ENCODE measurements at regions not wholly inside any gene's neighbourhood (a gene's known extent, or its start where the extent isn't known, plus 50 kb on each side); places are given as distances from the start of the nearest gene placed in this dataset.

DNA sequence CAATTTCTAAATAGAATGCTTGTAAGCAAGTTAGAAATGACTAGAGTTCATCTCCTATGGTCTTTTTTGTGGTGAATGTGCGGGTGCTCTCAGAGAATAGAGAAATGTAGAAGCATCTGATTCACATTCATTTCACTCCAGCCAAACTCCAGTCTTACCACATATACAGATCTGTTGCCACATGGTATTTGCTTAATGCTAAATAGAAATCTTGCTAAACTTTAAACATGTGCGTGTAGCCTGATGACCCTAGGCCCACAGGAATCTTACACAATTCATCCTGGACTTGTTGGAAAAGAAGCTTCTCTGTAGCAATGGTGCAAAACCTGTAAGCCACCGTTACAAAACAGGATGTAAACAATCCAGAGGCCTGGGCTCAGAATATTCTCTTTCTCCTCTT lies 135.2 kb downstream of the PCSK1 start:
- H3K27me3 Mint-ChIP-seq (ENCODE audit: low read depth in 3 of 3): no peaks in the 10 kb centered on the region
- H3K27ac Mint-ChIP-seq: peak overlapping the region; percentile 85 to 94 (median 91)
- DNase-seq: peak; percentile 77 to 94 (median 93)
- Histone ChIP-seq H3K27ac (ENCODE audit: low read depth in 1 of 2, low read length in 2 of 2) (peak overlapping the region in 1 of 2 donors; percentile 76), H3K79me2 (ENCODE audit: insufficient read depth, low read length) (no peaks in the 10 kb centered on the region), H2AFZ (ENCODE audit: insufficient read depth, low read depth, low read length, poor library complexity, severe bottlenecking) (no peak overlapping the region), H3K9me3 (replicated peaks in 1 of 2; ENCODE audit: control insufficient read depth in 1 of 2, insufficient read depth in 1 of 2, low read length in 2 of 2) (peaks cover 6 to 7% of the 10 kb centered on the region in 2 donors), H3K4me3 (replicated peaks in 1 of 3; ENCODE audit: low read depth in 2 of 3, low read length in 3 of 3) (no peak overlapping the region), H3K36me3 (replicated peaks in 1 of 2; ENCODE audit: control insufficient read depth in 1 of 2, insufficient read depth in 2 of 2, low read length in 2 of 2) (no peaks in the 10 kb centered on the region), H3K27me3 (ENCODE audit: control insufficient read depth in 2 of 2, insufficient read depth in 2 of 2, low read length in 2 of 2) (no peaks in the 10 kb centered on the region), H3K9ac (ENCODE audit: insufficient read depth, low read length, poor library complexity, severe bottlenecking) (no peak overlapping the region), H3K4me2 (replicated peaks; ENCODE audit: extremely low read depth, low read length, poor library complexity, severe bottlenecking) (peak overlapping the region; percentile 17), H4K20me1 (ENCODE audit: insufficient read depth, low read length) (no peaks in the 10 kb centered on the region), H3K4me1 (ENCODE audit: control insufficient read depth in 1 of 2, insufficient read depth in 2 of 2, low read length in 2 of 2) (peaks cover 42 to 53% of the 10 kb centered on the region in 2 donors)
- intact Hi-C loops (cut with micrococcal nuclease): no loop called here
- H3K4me3 Mint-ChIP-seq: no peak overlapping the region
- H3K36me3 Mint-ChIP-seq: no peaks in the 10 kb centered on the region
- peaks cover 52% of the 10 kb centered on the region for H3K4me1 Mint-ChIP-seq
- peaks cover under 1 to 11% (median 7%) of the 10 kb centered on the region in 7 donors for H3K9me3 Mint-ChIP-seq
- TF ChIP-seq, protein P1, sequence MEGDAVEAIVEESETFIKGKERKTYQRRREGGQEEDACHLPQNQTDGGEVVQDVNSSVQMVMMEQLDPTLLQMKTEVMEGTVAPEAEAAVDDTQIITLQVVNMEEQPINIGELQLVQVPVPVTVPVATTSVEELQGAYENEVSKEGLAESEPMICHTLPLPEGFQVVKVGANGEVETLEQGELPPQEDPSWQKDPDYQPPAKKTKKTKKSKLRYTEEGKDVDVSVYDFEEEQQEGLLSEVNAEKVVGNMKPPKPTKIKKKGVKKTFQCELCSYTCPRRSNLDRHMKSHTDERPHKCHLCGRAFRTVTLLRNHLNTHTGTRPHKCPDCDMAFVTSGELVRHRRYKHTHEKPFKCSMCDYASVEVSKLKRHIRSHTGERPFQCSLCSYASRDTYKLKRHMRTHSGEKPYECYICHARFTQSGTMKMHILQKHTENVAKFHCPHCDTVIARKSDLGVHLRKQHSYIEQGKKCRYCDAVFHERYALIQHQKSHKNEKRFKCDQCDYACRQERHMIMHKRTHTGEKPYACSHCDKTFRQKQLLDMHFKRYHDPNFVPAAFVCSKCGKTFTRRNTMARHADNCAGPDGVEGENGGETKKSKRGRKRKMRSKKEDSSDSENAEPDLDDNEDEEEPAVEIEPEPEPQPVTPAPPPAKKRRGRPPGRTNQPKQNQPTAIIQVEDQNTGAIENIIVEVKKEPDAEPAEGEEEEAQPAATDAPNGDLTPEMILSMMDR (IDR thresholded peaks at IDR 0.05): no peak
- WGBS (ENCODE audit: insufficient coverage): 0% methylated on average over 1 of the region's 3 CpGs

DNA sequence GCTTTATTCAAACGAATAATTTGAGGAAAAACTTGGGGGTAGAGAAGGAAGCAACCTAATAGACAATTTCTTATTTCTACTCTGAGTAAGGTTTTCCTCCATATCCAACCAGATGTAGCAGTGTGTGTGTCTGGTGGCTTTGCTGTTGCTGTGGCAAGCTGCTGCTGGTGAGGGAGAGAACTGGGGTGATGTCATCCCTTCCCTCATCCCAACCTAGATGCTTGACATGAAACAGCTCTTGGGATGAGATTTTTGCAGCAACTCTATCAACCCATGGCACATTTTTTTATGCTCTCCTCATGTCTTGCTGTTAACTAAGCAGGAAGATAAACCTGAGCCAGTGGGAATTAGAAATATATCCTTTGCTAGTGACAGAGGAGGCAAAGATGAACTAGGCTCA lies 135.8 kb downstream of the PCSK1 start:
- H3K36me3 ChIP-seq (replicated peaks in 1 of 2; ENCODE audit: control insufficient read depth in 1 of 2, insufficient read depth in 2 of 2, low read length in 2 of 2): no peaks in the 10 kb centered on the region
- no peak overlapping the region for H3K4me2 ChIP-seq (replicated peaks; ENCODE audit: extremely low read depth, low read length, poor library complexity, severe bottlenecking)
- no peak overlapping the region for H3K4me3 ChIP-seq (replicated peaks in 1 of 3; ENCODE audit: low read depth in 2 of 3, low read length in 3 of 3)
- H4K20me1 ChIP-seq (ENCODE audit: insufficient read depth, low read length): no peaks in the 10 kb centered on the region
- Mint-ChIP-seq H3K4me3 (no peak overlapping the region), H3K36me3 (no peaks in the 10 kb centered on the region), H3K9me3 (peaks cover 0 to 6% (median 4%) of the 10 kb centered on the region in 7 donors), H3K4me1 (peaks cover 47% of the 10 kb centered on the region), H3K27me3 (ENCODE audit: low read depth in 3 of 3) (no peaks in the 10 kb centered on the region), H3K27ac (peak overlapping the region; percentile 85 to 93 (median 90))
- TF ChIP-seq, protein P1 (IDR thresholded peaks at IDR 0.05): no peak
- peak overlapping the region; percentile 74 to 76 for H3K27ac ChIP-seq (ENCODE audit: low read depth in 1 of 2, low read length in 2 of 2)
- intact Hi-C loops (cut with micrococcal nuclease): no loop called here
- H3K79me2 ChIP-seq (ENCODE audit: insufficient read depth, low read length): no peaks in the 10 kb centered on the region
- H3K9me3 ChIP-seq (replicated peaks in 1 of 2; ENCODE audit: control insufficient read depth in 1 of 2, insufficient read depth in 1 of 2, low read length in 2 of 2): peaks cover 6 to 7% of the 10 kb centered on the region in 2 donors
- H3K9ac ChIP-seq (ENCODE audit: insufficient read depth, low read length, poor library complexity, severe bottlenecking): no peak overlapping the region
- WGBS (ENCODE audit: insufficient coverage): no CpG with 5 or more reads among the region's 1 CpG
- peaks cover 42 to 53% of the 10 kb centered on the region in 2 donors for H3K4me1 ChIP-seq (ENCODE audit: control insufficient read depth in 1 of 2, insufficient read depth in 2 of 2, low read length in 2 of 2)
- H2AFZ ChIP-seq (ENCODE audit: insufficient read depth, low read depth, low read length, poor library complexity, severe bottlenecking): peak overlapping the region; percentile 12
- DNase-seq: peak in 2 of 3 donors; percentile 23 to 40
- no peaks in the 10 kb centered on the region for H3K27me3 ChIP-seq (ENCODE audit: control insufficient read depth in 2 of 2, insufficient read depth in 2 of 2, low read length in 2 of 2)
